ENCODE measurements at regions not wholly inside any gene's neighbourhood (a gene's known extent, or its start where the extent isn't known, plus 50 kb on each side); places are given as distances from the start of the nearest gene placed in this dataset.

DNA sequence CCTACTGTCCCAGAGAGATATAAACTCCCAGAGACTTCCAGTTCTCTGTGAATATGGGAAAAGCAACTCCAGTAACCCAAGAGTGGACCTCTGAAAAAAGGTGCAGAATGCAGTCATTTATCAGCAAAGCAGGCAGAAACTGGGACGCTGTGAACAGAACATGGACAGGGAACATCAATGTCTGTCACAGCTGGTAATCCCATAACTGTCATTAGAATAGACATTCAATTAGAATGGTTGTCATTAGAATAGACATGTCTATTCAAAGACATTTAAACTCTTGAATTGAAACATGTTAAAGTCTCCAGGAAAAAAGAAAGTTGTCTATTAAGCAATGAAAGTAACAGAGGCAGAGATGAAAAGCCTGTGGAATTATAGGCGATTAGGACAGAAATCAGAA lies 302.1 kb downstream of the BTBD3 start:
- Histone ChIP-seq H3K9ac (ENCODE audit: control insufficient read depth, extremely low read depth, insufficient read depth, low read length) (no peak overlapping the region), H3K27ac (ENCODE audit: control insufficient read depth, insufficient read depth, low read length) (no peak overlapping the region), H3K9me3 (ENCODE audit: control insufficient read depth, low read depth, low read length) (no peaks in the 10 kb centered on the region), H3K4me3 (ENCODE audit: control insufficient read depth in 2 of 3, extremely low read depth in 1 of 3, insufficient read depth in 2 of 3, low read depth in 1 of 3, low read length in 3 of 3) (no peak overlapping the region), H3K4me1 (ENCODE audit: control insufficient read depth, extremely low read depth, insufficient read depth, low read length) (no peaks in the 10 kb centered on the region), H3K4me2 (ENCODE audit: control insufficient read depth, extremely low read depth, insufficient read depth, low read depth, low read length) (no peak overlapping the region), H3K9me1 (ENCODE audit: control insufficient read depth, extremely low read depth, insufficient read depth, low read length) (no peaks in the 10 kb centered on the region), H3K79me2 (ENCODE audit: control insufficient read depth, insufficient read depth, low read length) (no peaks in the 10 kb centered on the region), H3K27me3 (ENCODE audit: control insufficient read depth, extremely low read depth, insufficient read depth, low read length) (no peaks in the 10 kb centered on the region), H3K36me3 (ENCODE audit: control insufficient read depth in 2 of 2, extremely low read depth in 1 of 2, insufficient read depth in 2 of 2, low read length in 2 of 2) (no peaks in the 10 kb centered on the region), H2AFZ (ENCODE audit: control insufficient read depth, low read length) (no peak overlapping the region), H4K20me1 (ENCODE audit: control insufficient read depth, extremely low read depth, insufficient read depth, low read length) (no peaks in the 10 kb centered on the region)
- DNase-seq (ENCODE audit: low read depth, low spot score) (no peak), FAIRE-seq (no peak)
- TF ChIP-seq EZH2 (IDR thresholded peaks at IDR 0.05; ENCODE audit: low read length) = no peak
- TF ChIP-seq, protein P1, sequence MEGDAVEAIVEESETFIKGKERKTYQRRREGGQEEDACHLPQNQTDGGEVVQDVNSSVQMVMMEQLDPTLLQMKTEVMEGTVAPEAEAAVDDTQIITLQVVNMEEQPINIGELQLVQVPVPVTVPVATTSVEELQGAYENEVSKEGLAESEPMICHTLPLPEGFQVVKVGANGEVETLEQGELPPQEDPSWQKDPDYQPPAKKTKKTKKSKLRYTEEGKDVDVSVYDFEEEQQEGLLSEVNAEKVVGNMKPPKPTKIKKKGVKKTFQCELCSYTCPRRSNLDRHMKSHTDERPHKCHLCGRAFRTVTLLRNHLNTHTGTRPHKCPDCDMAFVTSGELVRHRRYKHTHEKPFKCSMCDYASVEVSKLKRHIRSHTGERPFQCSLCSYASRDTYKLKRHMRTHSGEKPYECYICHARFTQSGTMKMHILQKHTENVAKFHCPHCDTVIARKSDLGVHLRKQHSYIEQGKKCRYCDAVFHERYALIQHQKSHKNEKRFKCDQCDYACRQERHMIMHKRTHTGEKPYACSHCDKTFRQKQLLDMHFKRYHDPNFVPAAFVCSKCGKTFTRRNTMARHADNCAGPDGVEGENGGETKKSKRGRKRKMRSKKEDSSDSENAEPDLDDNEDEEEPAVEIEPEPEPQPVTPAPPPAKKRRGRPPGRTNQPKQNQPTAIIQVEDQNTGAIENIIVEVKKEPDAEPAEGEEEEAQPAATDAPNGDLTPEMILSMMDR (optimal IDR thresholded peaks at IDR 0.05 in 1 of 3, IDR thresholded peaks at IDR 0.05 in 1 of 3, conservative IDR thresholded peaks at IDR 0.05 in 1 of 3; ENCODE audit: extremely low read depth in 1 of 3, insufficient read depth in 2 of 3, low read length in 3 of 3) = no peak
- dilution Hi-C loops (cut with MboI; ENCODE audit: extremely low pct_ligation_motif_present, low sequenced_read_pairs) = no loop called here

DNA sequence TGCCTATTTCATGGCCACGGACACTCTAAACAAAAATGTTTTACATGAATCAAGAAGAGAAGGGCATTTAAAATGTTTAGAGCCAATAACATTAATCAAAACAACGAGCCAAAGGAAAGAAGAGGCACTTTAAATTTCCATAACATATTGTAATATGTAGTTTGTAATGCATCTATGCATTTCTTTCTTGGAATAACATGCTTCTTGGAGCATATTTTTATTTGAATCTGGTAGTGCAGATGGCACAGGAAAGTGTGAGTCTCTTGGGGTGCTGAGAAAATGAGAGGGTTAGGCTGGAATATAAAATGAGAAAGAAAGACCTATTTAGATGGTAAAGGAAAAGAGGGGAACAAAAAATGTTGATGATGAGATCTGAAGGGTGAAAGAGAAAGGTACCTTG lies 305.4 kb downstream of the BTBD3 start:
- no peak overlapping the region for H3K27ac ChIP-seq (ENCODE audit: control insufficient read depth, insufficient read depth, low read length)
- H3K9me3 ChIP-seq (ENCODE audit: control insufficient read depth, low read depth, low read length) = no peaks in the 10 kb centered on the region
- no peaks in the 10 kb centered on the region for H4K20me1 ChIP-seq (ENCODE audit: control insufficient read depth, extremely low read depth, insufficient read depth, low read length)
- H3K9ac ChIP-seq (ENCODE audit: control insufficient read depth, extremely low read depth, insufficient read depth, low read length) = no peak overlapping the region
- H3K36me3 ChIP-seq (ENCODE audit: control insufficient read depth in 2 of 2, extremely low read depth in 1 of 2, insufficient read depth in 2 of 2, low read length in 2 of 2) = no peaks in the 10 kb centered on the region
- TF ChIP-seq, protein P1 (optimal IDR thresholded peaks at IDR 0.05 in 1 of 3, IDR thresholded peaks at IDR 0.05 in 1 of 3, conservative IDR thresholded peaks at IDR 0.05 in 1 of 3; ENCODE audit: extremely low read depth in 1 of 3, insufficient read depth in 2 of 3, low read length in 3 of 3) = no peak
- no peak for TF ChIP-seq EZH2 (IDR thresholded peaks at IDR 0.05; ENCODE audit: low read length)
- H3K4me3 ChIP-seq (ENCODE audit: control insufficient read depth in 2 of 3, extremely low read depth in 1 of 3, insufficient read depth in 2 of 3, low read depth in 1 of 3, low read length in 3 of 3) = no peak overlapping the region
- no peaks in the 10 kb centered on the region for H3K9me1 ChIP-seq (ENCODE audit: control insufficient read depth, extremely low read depth, insufficient read depth, low read length)
- no peaks in the 10 kb centered on the region for H3K4me1 ChIP-seq (ENCODE audit: control insufficient read depth, extremely low read depth, insufficient read depth, low read length)
- dilution Hi-C loops (cut with MboI; ENCODE audit: extremely low pct_ligation_motif_present, low sequenced_read_pairs) = no loop called here
- no peak overlapping the region for H2AFZ ChIP-seq (ENCODE audit: control insufficient read depth, low read length)
- H3K79me2 ChIP-seq (ENCODE audit: control insufficient read depth, insufficient read depth, low read length) = no peaks in the 10 kb centered on the region
- FAIRE-seq (no peak), DNase-seq (ENCODE audit: low read depth, low spot score) (no peak)
- H3K4me2 ChIP-seq (ENCODE audit: control insufficient read depth, extremely low read depth, insufficient read depth, low read depth, low read length) = no peak overlapping the region
- no peaks in the 10 kb centered on the region for H3K27me3 ChIP-seq (ENCODE audit: control insufficient read depth, extremely low read depth, insufficient read depth, low read length)
